ENCODE measurements at regions not wholly inside any gene's neighbourhood (a gene's known extent, or its start where the extent isn't known, plus 50 kb on each side); places are given as distances from the start of the nearest gene placed in this dataset.
"Not testable (repeated sequence)": the region's sequence is repeated elsewhere in the genome, so short reads cannot be mapped to it uniquely, and the experiment has no call there.

DNA sequence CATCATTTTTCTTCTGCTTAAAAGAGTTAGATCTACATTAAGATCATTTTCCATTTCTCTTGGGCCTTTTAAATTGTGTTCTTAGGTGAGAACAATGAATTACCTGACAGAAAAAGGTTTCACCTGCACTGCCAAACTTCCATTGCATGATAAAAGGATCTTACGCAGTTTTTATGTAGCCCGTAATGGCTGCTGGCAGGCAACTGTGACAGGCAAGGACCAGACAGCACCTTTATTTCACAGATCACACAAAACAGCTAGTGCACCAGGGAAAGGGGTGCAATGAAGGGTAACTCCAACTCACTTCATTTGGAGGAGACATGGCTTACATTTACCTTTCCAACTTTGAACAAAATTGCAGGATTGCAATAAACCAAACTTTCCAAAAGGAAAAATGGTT is 159.8 kb downstream of the SLITRK1 start:
- FAIRE-seq = no peak

GRCh38 chr13:83716121-83716520 is 166.2 kb downstream of the SLITRK1 start:
- no peak for FAIRE-seq

DNA sequence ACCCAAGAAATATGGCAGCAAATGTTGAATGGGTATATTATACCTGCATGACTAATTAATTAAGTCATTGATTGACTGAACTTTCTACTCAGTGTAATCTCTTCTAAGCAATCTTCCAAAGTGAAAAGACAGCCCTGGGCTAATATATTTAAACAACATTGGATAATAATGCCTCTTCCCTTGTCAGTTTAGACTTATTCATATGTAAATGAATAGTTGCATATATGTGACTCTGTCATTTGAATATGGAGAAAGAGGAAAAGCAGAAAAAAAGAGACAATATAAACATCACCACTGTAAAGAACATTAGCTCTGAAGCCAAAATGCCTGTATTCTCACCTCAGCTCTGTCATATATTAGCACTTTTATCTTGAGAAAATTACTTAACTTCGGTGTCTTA is 168.0 kb downstream of the SLITRK1 start:
- no peak for FAIRE-seq

DNA sequence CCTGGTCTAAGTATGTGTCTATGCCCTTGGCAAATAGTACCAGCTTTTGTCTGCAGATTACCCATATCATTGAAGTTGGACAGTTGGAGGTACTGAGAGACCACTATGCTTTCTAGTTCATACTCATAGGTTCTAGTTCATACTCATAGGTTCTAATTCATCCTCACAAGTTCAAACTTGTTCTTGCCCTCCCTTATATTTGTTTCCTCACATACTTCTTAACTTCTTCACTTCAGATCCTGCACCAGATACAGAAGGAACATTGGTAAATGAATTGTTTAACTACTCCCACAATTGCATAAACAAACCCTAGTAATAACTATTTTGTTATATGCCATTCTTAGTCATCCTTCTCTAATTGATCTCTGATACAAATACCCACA is 172.2 kb downstream of the SLITRK1 start:
- no peak for FAIRE-seq

- no peak for FAIRE-seq
These were observed 172.7 kb downstream of the SLITRK1 start for GRCh38 chr13:83709426-83710132.

- no peak for FAIRE-seq
These were observed 180.3 kb downstream of the SLITRK1 start for GRCh38 chr13:83702021-83702420.

- FAIRE-seq = no peak
These were observed 189.5 kb downstream of the SLITRK1 start for GRCh38 chr13:83692800-83693199.

GRCh38 chr13:83691966-83692365 is 190.3 kb downstream of the SLITRK1 start:
- no peak for FAIRE-seq

GRCh38 chr13:83681547-83681946 is 200.7 kb downstream of the SLITRK1 start:
- no peak for FAIRE-seq

DNA sequence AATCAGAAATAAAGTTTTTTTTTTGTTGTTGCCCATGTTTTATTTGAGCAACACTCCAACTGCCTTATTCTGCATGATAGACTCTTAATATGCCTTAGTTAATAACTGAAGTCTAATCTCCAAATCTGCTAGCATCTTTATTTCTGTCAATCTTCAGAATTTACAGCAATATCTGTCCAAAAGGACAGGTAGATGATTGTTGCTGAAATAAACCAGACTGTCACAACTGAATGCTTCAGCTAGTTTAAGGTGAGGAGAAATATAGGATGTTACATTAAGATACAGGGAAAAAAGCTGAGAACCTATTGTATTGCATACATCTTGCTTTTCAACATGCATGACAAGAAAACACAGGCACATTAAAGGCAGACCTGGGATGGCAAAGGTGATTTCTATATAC is 204.3 kb downstream of the SLITRK1 start:
- no peak for FAIRE-seq

GRCh38 chr13:83672612-83673011 is 209.7 kb downstream of the SLITRK1 start:
- no peak for FAIRE-seq

- no peak for FAIRE-seq
These were observed 214.7 kb downstream of the SLITRK1 start for GRCh38 chr13:83667606-83668005.

- FAIRE-seq = no peak
These were observed 216.1 kb downstream of the SLITRK1 start for GRCh38 chr13:83666141-83666540.

- FAIRE-seq = no peak
These were observed 225.0 kb downstream of the SLITRK1 start for GRCh38 chr13:83657281-83657680.

- not testable (repeated sequence) for FAIRE-seq
These were observed 239.7 kb downstream of the SLITRK1 start for GRCh38 chr13:83642617-83643016.

DNA sequence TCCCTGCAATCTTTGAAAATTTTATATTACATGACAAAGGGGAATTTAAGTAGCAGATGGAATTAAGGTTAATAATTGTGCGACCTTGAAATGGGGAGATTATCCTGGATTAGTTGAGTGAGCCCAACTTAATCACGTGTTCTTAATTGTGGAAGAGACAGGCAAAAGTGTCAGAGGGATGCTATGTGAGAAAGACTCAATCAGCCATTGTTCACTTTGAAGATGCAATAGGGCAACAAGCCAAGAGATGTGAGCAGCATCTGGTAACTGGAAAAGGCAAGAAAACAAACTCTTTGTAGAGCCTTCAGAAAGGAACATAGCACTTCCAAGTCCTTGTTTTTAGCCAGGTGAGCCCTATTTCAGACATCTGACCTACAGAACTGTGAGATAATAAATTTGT is 247.7 kb downstream of the SLITRK1 start:
- no peak for FAIRE-seq

DNA sequence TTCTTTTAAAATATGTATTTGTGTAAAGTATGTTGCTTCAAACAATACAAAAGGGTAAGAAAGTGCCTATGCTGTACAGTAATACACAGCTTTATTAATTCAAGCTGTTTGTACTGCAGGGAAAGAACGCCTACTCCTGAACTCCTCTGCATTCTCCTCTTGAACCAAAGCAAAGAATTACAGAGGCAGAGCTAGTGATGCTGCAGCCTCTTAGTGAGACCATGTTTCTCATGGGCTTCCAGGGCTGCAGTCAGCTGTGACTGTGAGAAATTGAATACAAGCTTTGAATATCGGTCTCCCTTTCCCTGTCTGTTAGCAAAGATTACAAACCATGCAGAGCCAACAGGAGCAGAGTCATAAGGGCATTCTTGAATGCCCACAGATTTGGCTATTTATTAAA is 248.5 kb downstream of the SLITRK1 start:
- FAIRE-seq = no peak

DNA sequence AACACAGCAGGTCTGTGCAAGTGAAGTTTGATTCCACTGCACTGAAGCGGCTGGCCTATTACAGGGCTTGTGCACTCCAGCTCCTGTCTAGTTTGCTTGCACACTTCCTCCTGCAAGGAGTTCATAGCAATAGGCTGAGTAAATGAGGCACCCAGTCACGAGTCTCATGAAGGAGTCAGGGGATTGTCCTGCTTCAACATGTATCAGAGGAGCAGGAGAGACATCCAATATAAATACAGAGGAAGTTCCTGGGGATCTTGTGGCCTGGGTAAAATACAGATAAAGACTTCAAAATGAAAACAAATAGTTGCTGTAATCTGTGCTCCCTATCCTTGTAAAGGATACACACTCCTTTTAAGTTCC is 259.9 kb downstream of the SLITRK1 start:
- no peak for FAIRE-seq

- no peak for FAIRE-seq
These were observed 260.4 kb downstream of the SLITRK1 start for GRCh38 chr13:83621765-83622421.

GRCh38 chr13:83620530-83621220 is 261.6 kb downstream of the SLITRK1 start:
- FAIRE-seq = no peak

DNA sequence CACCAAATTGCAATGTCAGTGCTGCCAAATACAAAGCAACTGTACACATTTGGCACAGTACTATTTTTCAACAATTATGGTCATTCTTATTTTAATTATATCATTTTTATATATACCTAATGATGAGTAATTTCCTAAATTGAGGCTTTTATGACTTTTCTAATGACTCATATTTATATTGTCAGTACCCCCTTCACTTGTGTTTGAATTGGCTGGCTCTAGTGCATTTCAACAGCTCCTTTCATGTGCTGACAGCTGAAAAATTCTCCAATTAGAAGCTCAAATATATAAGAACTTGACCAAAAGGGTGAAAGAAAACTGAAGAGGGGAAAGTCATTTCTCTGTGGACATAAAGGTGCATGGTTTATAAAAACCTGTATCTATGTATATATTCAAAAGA is 263.3 kb downstream of the SLITRK1 start:
- no peak for FAIRE-seq

GRCh38 chr13:83613524-83613923 is 268.8 kb downstream of the SLITRK1 start:
- no peak for FAIRE-seq

DNA sequence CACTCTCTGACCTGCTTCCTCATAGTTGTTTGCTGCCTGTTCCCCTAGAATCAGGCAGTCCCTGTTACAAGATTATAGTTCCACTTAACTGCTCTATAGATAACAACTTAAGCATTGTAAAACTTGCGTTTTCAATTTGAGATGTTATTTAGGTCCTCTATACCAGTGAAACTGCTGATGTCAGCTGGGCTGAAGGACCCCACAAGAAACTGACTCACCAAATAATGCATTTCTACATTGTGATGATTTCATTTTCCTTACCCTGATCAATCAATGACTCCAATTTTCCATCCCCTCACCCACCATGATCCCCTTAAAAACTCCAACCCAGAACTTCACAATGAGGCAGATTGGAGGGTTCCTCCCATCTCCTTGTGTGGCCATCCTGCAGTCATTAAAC is 280.7 kb downstream of the SLITRK1 start:
- no peak for FAIRE-seq

DNA sequence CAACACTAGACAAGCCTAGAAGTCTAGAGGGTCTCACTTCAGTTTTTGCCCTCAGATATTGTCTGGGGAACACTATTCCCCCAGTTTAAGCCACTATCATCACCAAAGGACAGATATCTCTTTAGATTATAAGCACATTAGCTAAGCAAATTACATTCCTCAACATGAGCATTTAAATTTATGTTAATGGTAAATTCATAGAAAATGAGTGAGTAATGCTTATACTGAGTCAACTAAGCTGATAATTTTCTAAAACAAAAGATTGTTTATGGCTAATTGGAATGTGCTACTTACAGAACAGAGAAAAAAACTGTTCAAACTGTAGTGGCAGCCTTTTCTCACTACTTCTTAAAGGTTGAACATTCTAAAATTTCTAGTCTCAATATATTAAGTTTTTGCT is 290.2 kb downstream of the SLITRK1 start:
- FAIRE-seq = no peak
